Osteoblast (primary cell): ENCODE measurements at regions not wholly inside any gene's neighbourhood (a gene's known extent, or its start where the extent isn't known, plus 50 kb on each side); places are given as distances from the start of the nearest gene placed in this dataset.

Source experiments
- DNase-seq: peaks from one replicate; pipeline ENCODE4 v3.0.0; 2011; ENCODE audit warnings: low spot score, mixed read lengths; ENCODE audit not compliant: insufficient read length; ENCODE audit errors: missing footprints
- H2AFZ ChIP-seq: 2 replicates; pipeline ENCODE4 v1.6.0; 2011; ENCODE audit warnings: mild to moderate bottlenecking, low read length
- H3K27ac ChIP-seq: 2 replicates; pipeline ENCODE4 v1.5.1; 2011; ENCODE audit warnings: mild to moderate bottlenecking, low read depth, low read length, moderate library complexity
- H3K27me3 ChIP-seq: 2 replicates; pipeline ENCODE4 v1.6.0; 2012; ENCODE audit warnings: mild to moderate bottlenecking, control low read depth, inconsistent platforms, low read length, moderate library complexity; ENCODE audit not compliant: insufficient read depth
- H3K36me3 ChIP-seq: 2 replicates; pipeline ENCODE4 v1.5.1; 2011; ENCODE audit warnings: mild to moderate bottlenecking, low read length, control low read depth, moderate library complexity; ENCODE audit not compliant: insufficient read depth
- H3K4me1 ChIP-seq: 2 replicates; pipeline ENCODE4 v1.5.1; 2011; ENCODE audit warnings: mild to moderate bottlenecking, low read length, control low read depth, moderate library complexity; ENCODE audit not compliant: insufficient read depth
- H3K4me2 ChIP-seq: 2 replicates; pipeline ENCODE4 v1.6.0; 2011; ENCODE audit warnings: mild to moderate bottlenecking, low read length; ENCODE audit not compliant: insufficient read depth
- H3K4me3 ChIP-seq: fragments of 200-600 bp; sonication (generic); 3 replicates; pipeline ENCODE4 v1.5.1; 2012; ENCODE audit warnings: mild to moderate bottlenecking, low read length, inconsistent platforms; ENCODE audit not compliant: insufficient read depth
- H3K79me2 ChIP-seq: 2 replicates; pipeline ENCODE4 v1.6.0; 2012; ENCODE audit warnings: mild to moderate bottlenecking, low read length, control low read depth, inconsistent platforms; ENCODE audit not compliant: insufficient read depth
- H3K9me3 ChIP-seq: 2 replicates; pipeline ENCODE4 v1.5.1; 2011; ENCODE audit warnings: low read depth, low read length, control low read depth
- H4K20me1 ChIP-seq: 2 replicates; pipeline ENCODE4 v1.6.0; 2012; ENCODE audit warnings: mild to moderate bottlenecking, low read length, control low read depth; ENCODE audit not compliant: insufficient read depth
- TF ChIP-seq, protein P1 (sequence below): IDR thresholded peaks from 2 replicates; pipeline ENCODE4 v1.5.1; 2011; ENCODE audit warnings: mild to moderate bottlenecking, low read depth, low read length, moderate library complexity; ENCODE audit errors: extremely low read depth

GRCh38 chr15:70319466-70319865, 221.7 kb upstream of the TLE3 start:
- H2AFZ ChIP-seq = no peak overlapping the region
- peak overlapping the region; percentile 72 for H3K27ac ChIP-seq
- H3K27me3 ChIP-seq = no peaks in the 10 kb centered on the region
- peak overlapping the region; percentile 45 for H3K4me2 ChIP-seq
- H3K79me2 ChIP-seq = no peaks in the 10 kb centered on the region
- H3K36me3 ChIP-seq = no peaks in the 10 kb centered on the region
- no peaks in the 10 kb centered on the region for H3K9me3 ChIP-seq
- TF ChIP-seq, protein P1, sequence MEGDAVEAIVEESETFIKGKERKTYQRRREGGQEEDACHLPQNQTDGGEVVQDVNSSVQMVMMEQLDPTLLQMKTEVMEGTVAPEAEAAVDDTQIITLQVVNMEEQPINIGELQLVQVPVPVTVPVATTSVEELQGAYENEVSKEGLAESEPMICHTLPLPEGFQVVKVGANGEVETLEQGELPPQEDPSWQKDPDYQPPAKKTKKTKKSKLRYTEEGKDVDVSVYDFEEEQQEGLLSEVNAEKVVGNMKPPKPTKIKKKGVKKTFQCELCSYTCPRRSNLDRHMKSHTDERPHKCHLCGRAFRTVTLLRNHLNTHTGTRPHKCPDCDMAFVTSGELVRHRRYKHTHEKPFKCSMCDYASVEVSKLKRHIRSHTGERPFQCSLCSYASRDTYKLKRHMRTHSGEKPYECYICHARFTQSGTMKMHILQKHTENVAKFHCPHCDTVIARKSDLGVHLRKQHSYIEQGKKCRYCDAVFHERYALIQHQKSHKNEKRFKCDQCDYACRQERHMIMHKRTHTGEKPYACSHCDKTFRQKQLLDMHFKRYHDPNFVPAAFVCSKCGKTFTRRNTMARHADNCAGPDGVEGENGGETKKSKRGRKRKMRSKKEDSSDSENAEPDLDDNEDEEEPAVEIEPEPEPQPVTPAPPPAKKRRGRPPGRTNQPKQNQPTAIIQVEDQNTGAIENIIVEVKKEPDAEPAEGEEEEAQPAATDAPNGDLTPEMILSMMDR = no peak
- H3K4me1 ChIP-seq = peaks cover 49% of the 10 kb centered on the region
- H3K4me3 ChIP-seq = no peak overlapping the region
- H4K20me1 ChIP-seq = no peaks in the 10 kb centered on the region
- DNase-seq = no peak

GRCh38 chr15:70318594-70319465, 221.1 kb upstream of the TLE3 start:
- Histone ChIP-seq H3K4me1 (peaks cover 43% of the 10 kb centered on the region), H3K9me3 (no peaks in the 10 kb centered on the region), H3K27me3 (no peaks in the 10 kb centered on the region), H3K27ac (peak overlapping the region; percentile 72), H3K4me2 (peak overlapping the region; percentile 45), H3K36me3 (no peaks in the 10 kb centered on the region), H3K4me3 (no peak overlapping the region), H2AFZ (peak overlapping the region; percentile 14), H4K20me1 (no peaks in the 10 kb centered on the region), H3K79me2 (no peaks in the 10 kb centered on the region)
- peak; percentile 72 for DNase-seq
- TF ChIP-seq, protein P1 = no peak

- Histone ChIP-seq H3K27me3 (no peaks in the 10 kb centered on the region), H3K9me3 (no peaks in the 10 kb centered on the region), H4K20me1 (no peaks in the 10 kb centered on the region), H3K36me3 (no peaks in the 10 kb centered on the region), H3K27ac (no peak overlapping the region), H2AFZ (no peak overlapping the region), H3K79me2 (no peaks in the 10 kb centered on the region), H3K4me1 (peaks cover 29% of the 10 kb centered on the region), H3K4me2 (no peak overlapping the region), H3K4me3 (no peak overlapping the region)
- no peak for DNase-seq
- TF ChIP-seq, protein P1 = no peak
Measured at GRCh38 chr15:70316059-70316600, 218.4 kb upstream of the TLE3 start.

DNA sequence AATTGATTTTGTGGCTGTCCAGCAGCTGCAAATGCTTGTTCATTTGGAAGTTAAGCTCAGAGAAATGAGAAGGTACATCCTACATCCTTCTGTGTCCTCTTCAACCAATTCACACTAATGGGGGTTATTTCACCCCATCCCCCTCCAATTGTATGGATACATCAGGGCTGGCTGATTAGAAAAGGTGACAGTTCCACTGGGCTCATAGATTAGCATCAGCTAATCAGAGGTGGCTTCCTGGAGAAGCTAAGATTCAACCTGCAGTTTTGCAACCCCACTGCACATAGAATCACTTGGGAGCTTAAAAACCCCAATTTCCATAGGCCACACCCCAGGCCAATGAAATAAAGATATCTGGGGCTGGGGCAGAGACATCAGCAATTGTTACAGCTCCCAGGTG, 217.7 kb upstream of the TLE3 start:
- Histone ChIP-seq H3K36me3 (no peaks in the 10 kb centered on the region), H3K9me3 (no peaks in the 10 kb centered on the region), H3K4me2 (no peak overlapping the region), H3K4me1 (peaks cover 29% of the 10 kb centered on the region), H3K4me3 (no peak overlapping the region), H3K27ac (no peak overlapping the region), H2AFZ (no peak overlapping the region), H3K79me2 (no peaks in the 10 kb centered on the region), H4K20me1 (no peaks in the 10 kb centered on the region), H3K27me3 (peaks cover under 1% of the 10 kb centered on the region)
- TF ChIP-seq, protein P1 = no peak
- no peak for DNase-seq
